Type B pancreatic cell (in vitro differentiated cells): ENCODE measurements at regions not wholly inside any gene's neighbourhood (a gene's known extent, or its start where the extent isn't known, plus 50 kb on each side); places are given as distances from the start of the nearest gene placed in this dataset.

Source experiments
- DNase-seq: peaks from one replicate; pipeline ENCODE4 v3.0.0; 2021; ENCODE audit warnings: mixed read lengths; ENCODE audit not compliant: unreplicated experiment; ENCODE audit errors: extremely low spot score
- H3K27ac Mint-ChIP-seq: 2 replicates; pipeline ENCODE4 v1.8.0; 2021; ENCODE audit warnings: mild to moderate bottlenecking, mixed read lengths
- H3K27me3 Mint-ChIP-seq: 2 replicates; pipeline ENCODE4 v1.8.0; 2021; ENCODE audit warnings: mixed read lengths
- H3K36me3 Mint-ChIP-seq: 2 replicates; pipeline ENCODE4 v1.8.0; 2021; ENCODE audit warnings: mixed read lengths
- H3K4me1 Mint-ChIP-seq: one replicate; pipeline ENCODE4 v1.8.0; 2021; ENCODE audit warnings: mixed read lengths; ENCODE audit not compliant: unreplicated experiment
- H3K4me3 Mint-ChIP-seq: 2 replicates; pipeline ENCODE4 v1.8.0; 2021; ENCODE audit warnings: mild to moderate bottlenecking, mixed read lengths
- H3K9me3 Mint-ChIP-seq: 2 replicates; pipeline ENCODE4 v1.8.0; 2021; ENCODE audit warnings: mixed read lengths
- TF ChIP-seq, protein P1 (sequence below): fragments of 200-600 bp; sonication (generic); conservative IDR thresholded peaks from 2 replicates; pipeline ENCODE4 v1.5.0; 2021; ENCODE audit warnings: antibody characterized with exemption, mild to moderate bottlenecking

DNA sequence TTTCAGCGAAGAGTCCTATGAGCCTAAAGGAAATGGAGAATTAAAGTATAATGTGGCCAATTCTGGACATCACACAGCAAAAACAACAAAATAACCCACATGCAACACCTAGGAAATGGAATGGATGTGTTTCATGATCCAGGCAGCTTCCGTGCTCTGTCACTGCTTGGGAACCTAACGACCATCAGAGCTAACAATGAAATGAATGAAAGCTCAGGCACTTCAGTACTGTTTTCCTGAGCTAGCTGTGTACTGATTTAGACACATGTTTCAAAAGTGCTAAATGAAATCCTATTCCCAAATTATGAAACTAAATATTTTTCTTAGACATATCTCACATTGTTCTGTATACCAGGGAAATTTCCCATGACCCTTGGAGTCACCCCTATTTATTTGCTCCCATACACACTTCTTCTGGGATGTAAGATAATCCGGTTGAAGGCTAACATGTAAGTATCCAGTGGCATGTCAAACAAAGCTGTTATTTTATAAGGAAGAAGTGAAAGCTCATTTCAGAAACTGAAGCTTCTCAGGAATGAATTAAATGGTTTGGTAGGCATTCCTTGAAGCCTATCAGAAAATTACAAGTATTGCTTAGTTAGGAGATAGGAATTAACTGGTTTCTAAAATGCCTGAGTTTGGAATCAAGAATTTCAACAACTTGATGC lies 108.5 kb upstream of the RND3 start:
- Mint-ChIP-seq H3K27me3 (no peaks in the 10 kb centered on the region), H3K4me3 (no peak overlapping the region), H3K9me3 (peaks cover 8% of the 10 kb centered on the region), H3K4me1 (peaks cover 25% of the 10 kb centered on the region), H3K27ac (no peak overlapping the region), H3K36me3 (no peaks in the 10 kb centered on the region)
- TF ChIP-seq, protein P1, sequence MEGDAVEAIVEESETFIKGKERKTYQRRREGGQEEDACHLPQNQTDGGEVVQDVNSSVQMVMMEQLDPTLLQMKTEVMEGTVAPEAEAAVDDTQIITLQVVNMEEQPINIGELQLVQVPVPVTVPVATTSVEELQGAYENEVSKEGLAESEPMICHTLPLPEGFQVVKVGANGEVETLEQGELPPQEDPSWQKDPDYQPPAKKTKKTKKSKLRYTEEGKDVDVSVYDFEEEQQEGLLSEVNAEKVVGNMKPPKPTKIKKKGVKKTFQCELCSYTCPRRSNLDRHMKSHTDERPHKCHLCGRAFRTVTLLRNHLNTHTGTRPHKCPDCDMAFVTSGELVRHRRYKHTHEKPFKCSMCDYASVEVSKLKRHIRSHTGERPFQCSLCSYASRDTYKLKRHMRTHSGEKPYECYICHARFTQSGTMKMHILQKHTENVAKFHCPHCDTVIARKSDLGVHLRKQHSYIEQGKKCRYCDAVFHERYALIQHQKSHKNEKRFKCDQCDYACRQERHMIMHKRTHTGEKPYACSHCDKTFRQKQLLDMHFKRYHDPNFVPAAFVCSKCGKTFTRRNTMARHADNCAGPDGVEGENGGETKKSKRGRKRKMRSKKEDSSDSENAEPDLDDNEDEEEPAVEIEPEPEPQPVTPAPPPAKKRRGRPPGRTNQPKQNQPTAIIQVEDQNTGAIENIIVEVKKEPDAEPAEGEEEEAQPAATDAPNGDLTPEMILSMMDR = no peak
- no peak for DNase-seq

GRCh38 chr2:150594299-150594698 lies 106.8 kb upstream of the RND3 start:
- DNase-seq = no peak
- Mint-ChIP-seq H3K4me3 (no peak overlapping the region), H3K4me1 (peaks cover 30% of the 10 kb centered on the region), H3K27me3 (no peaks in the 10 kb centered on the region), H3K9me3 (peaks cover 8% of the 10 kb centered on the region), H3K36me3 (no peaks in the 10 kb centered on the region), H3K27ac (no peak overlapping the region)
- TF ChIP-seq, protein P1 = no peak

DNA sequence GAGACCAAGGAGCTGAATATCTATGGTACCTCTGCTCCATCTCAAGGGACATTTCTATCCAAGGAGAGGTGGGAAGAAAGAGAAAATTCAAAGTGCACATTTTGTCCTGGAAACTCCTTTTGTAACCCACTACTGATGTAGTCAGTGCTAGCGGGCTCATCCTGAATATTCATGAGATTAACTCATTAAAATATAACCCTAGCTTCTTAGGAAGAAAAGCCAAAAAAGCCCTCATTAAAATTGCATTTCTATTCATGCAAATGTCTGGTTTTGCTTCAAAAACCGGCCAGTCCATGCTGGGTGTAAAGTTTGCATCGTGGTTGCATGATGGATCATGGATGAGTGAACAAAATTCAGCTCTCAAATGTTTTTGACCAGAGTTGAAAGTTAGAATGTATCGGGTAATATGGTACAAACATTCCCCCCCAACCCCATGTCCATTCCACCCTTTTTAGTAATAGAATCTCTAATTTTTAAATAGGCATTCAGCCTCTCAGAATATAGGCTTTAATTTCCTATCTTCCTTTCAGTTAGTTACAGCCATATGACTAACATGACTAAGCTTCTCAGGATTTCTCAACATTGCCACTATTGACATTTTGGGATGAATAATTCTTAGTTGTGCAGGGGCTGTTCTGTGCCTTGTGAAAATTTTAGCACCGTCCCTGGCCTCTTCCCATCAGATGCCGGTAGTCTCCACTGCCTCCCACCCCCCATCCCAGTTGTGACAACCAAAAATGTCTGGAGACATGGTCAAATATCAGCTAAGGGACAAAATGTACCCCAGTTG lies 104.2 kb upstream of the RND3 start:
- TF ChIP-seq, protein P1 = no peak
- Mint-ChIP-seq H3K9me3 (peaks cover 8% of the 10 kb centered on the region), H3K4me3 (no peak overlapping the region), H3K4me1 (peaks cover 41% of the 10 kb centered on the region), H3K27ac (no peak overlapping the region), H3K36me3 (no peaks in the 10 kb centered on the region), H3K27me3 (no peaks in the 10 kb centered on the region)
- DNase-seq = no peak

- TF ChIP-seq, protein P1 = no peak
- H3K4me1 Mint-ChIP-seq = peaks cover 32% of the 10 kb centered on the region
These were observed 102.2 kb upstream of the RND3 start for GRCh38 chr2:150589681-150590080.

DNA sequence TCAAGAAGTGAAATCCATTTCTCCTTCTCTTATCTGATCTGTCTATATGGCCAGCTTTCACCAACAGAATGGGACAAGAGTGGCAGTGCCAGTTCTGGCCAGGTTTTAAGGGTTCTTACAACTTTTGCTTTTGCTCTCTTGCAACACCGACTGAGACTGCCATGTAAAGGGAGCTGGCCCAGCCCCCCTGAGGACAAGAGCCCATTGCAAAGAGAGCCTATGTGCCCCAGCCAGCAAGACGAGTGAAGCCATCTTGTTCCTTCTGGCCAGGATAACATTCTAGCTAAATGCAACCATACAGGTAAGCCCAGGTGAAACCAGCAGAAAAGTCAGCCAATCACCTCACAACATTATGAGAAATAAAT lies 101.0 kb upstream of the RND3 start:
- Mint-ChIP-seq H3K4me1 (peaks cover 29% of the 10 kb centered on the region), H3K27ac (no peak overlapping the region), H3K36me3 (no peaks in the 10 kb centered on the region), H3K27me3 (no peaks in the 10 kb centered on the region), H3K4me3 (no peak overlapping the region), H3K9me3 (no peaks in the 10 kb centered on the region)
- TF ChIP-seq, protein P1 = no peak
- no peak for DNase-seq

More at GRCh38 chr2:150589681-150590080, 102.2 kb upstream of the RND3 start:
- H3K27ac Mint-ChIP-seq = no peak overlapping the region
- no peaks in the 10 kb centered on the region for H3K27me3 Mint-ChIP-seq
- no peaks in the 10 kb centered on the region for H3K36me3 Mint-ChIP-seq
- DNase-seq = no peak
- no peak overlapping the region for H3K4me3 Mint-ChIP-seq
- H3K9me3 Mint-ChIP-seq = no peaks in the 10 kb centered on the region
